Femur (tissue), 1 donor: ENCODE measurements at regions not wholly inside any gene's neighbourhood (a gene's known extent, or its start where the extent isn't known, plus 50 kb on each side); places are given as distances from the start of the nearest gene placed in this dataset.

Experiments used
- DNase-seq: peaks from one replicate; pipeline ENCODE4 v3.0.0-alpha.2; 2017

GRCh38 chr12:93043877-93044209 is 114.7 kb upstream of the EEA1 start:
- DNase-seq: no peak

- DNase-seq: no peak
Observed at GRCh38 chr12:93047118-93047517, 118.0 kb upstream of the EEA1 start.

GRCh38 chr12:93048656-93049055 is 119.6 kb upstream of the EEA1 start:
- DNase-seq: no peak

- DNase-seq: no peak
Observed at GRCh38 chr12:93050026-93050747, 121.1 kb upstream of the EEA1 start.

- DNase-seq: no peak
Observed at GRCh38 chr12:93050748-93051081, 121.6 kb upstream of the EEA1 start.

- no peak for DNase-seq
Observed at GRCh38 chr12:93054021-93054420, 124.9 kb upstream of the EEA1 start.

- DNase-seq: no peak
Observed at GRCh38 chr12:93055221-93055620, 126.1 kb upstream of the EEA1 start.

- no peak for DNase-seq
Observed at GRCh38 chr12:93056971-93057535, 128.0 kb upstream of the EEA1 start.

GRCh38 chr12:93058280-93058679 is 129.2 kb upstream of the EEA1 start:
- DNase-seq: no peak

- no peak for DNase-seq
Observed at GRCh38 chr12:93059288-93059687, 130.2 kb upstream of the EEA1 start.

- DNase-seq: no peak
Observed at GRCh38 chr12:93059925-93060665, 131.0 kb upstream of the EEA1 start.

GRCh38 chr12:93060666-93061472 is 131.8 kb upstream of the EEA1 start:
- peak; percentile 93 for DNase-seq

- DNase-seq: peak; percentile 75
Observed at GRCh38 chr12:93061473-93062419, 132.7 kb upstream of the EEA1 start.

GRCh38 chr12:93065896-93066295 is 136.8 kb upstream of the EEA1 start:
- DNase-seq: no peak

- no peak for DNase-seq
Observed at GRCh38 chr12:93072340-93072739, 143.2 kb upstream of the EEA1 start.

- DNase-seq: no peak
Observed at GRCh38 chr12:93073324-93073723, 144.2 kb upstream of the EEA1 start.

GRCh38 chr12:93078059-93078458 is 149.0 kb upstream of the EEA1 start:
- no peak for DNase-seq

- DNase-seq: no peak
Observed at GRCh38 chr12:93078577-93078976, 149.5 kb upstream of the EEA1 start.

GRCh38 chr12:93079271-93079670 is 150.2 kb upstream of the EEA1 start:
- no peak for DNase-seq

- DNase-seq: no peak
Observed at GRCh38 chr12:93079976-93080375, 150.9 kb upstream of the EEA1 start.

- DNase-seq: no peak
Observed at GRCh38 chr12:93080452-93080851, 151.4 kb upstream of the EEA1 start.
